GM10266 (cell line): ENCODE measurements at regions not wholly inside any gene's neighbourhood (a gene's known extent, or its start where the extent isn't known, plus 50 kb on each side); places are given as distances from the start of the nearest gene placed in this dataset.
"Not testable (repeated sequence)": the region's sequence is repeated elsewhere in the genome, so short reads cannot be mapped to it uniquely, and the experiment has no call there.

ENCODE experiments used
- DNase-seq: peaks from one replicate; pipeline ENCODE4 v3.0.0; 2012; ENCODE audit errors: extremely low spot score
- TF ChIP-seq, protein P1 (sequence below): IDR thresholded peaks from 2 replicates; pipeline ENCODE4 v1.5.1; 2012; ENCODE audit warnings: mild to moderate bottlenecking, low read depth; ENCODE audit not compliant: control insufficient read depth, insufficient read depth; ENCODE audit errors: missing control alignments

DNA sequence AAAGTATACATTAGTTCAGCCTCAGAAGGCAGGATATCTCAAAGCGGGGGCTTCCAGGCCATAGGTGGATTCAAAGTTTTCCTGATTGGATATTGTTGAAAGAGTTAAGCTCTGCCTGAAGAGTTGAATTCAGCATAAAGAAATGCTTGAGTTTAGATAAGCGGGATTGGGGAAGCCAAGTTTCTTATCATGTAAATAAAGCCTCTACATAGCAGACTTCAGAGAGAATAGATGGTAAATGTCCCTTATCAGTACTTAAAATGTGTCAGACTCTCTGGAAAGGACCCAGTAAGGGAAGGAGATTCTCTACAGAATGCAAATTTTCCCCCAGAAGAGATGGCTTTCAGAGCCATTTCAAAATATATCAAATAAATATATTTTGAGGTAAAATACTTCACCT, 423.5 kb downstream of the SHISA9 start:
- DNase-seq, result no peak
- TF ChIP-seq, protein P1, sequence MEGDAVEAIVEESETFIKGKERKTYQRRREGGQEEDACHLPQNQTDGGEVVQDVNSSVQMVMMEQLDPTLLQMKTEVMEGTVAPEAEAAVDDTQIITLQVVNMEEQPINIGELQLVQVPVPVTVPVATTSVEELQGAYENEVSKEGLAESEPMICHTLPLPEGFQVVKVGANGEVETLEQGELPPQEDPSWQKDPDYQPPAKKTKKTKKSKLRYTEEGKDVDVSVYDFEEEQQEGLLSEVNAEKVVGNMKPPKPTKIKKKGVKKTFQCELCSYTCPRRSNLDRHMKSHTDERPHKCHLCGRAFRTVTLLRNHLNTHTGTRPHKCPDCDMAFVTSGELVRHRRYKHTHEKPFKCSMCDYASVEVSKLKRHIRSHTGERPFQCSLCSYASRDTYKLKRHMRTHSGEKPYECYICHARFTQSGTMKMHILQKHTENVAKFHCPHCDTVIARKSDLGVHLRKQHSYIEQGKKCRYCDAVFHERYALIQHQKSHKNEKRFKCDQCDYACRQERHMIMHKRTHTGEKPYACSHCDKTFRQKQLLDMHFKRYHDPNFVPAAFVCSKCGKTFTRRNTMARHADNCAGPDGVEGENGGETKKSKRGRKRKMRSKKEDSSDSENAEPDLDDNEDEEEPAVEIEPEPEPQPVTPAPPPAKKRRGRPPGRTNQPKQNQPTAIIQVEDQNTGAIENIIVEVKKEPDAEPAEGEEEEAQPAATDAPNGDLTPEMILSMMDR, result no peak

GRCh38 chr16:13325396-13325795, 424.0 kb downstream of the SHISA9 start:
- TF ChIP-seq, protein P1, result no peak
- DNase-seq, result no peak

- TF ChIP-seq, protein P1, result no peak
- DNase-seq, result no peak
Observed at GRCh38 chr16:13331918-13332317, 430.5 kb downstream of the SHISA9 start.

DNA sequence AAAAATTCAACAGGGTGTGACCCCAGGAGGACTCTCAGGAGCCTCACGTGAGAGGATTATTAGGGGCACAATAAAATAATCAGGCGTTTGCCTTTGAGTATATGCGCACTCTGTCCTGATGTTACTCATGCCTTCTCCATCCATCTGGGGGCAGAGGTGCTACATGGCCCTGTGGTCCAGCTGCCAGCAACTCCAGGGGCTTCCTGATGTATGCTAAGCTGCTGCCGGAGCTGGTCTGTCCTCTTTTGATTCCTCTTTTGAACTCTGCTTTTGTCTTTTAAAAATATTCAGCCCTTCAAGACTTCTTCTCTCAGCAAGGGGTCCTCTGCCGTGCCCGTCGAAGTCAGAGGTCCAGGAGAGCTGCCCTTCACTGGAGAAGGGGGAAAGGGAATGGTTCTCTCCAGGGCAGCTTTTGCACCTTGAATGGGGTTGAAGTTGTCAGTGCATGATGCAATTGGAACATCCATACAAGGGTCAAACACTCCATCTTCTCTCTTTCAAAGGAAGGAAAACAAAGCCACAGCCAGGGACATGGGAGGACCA, 431.4 kb downstream of the SHISA9 start:
- TF ChIP-seq, protein P1, result peak; percentile 4

DNA sequence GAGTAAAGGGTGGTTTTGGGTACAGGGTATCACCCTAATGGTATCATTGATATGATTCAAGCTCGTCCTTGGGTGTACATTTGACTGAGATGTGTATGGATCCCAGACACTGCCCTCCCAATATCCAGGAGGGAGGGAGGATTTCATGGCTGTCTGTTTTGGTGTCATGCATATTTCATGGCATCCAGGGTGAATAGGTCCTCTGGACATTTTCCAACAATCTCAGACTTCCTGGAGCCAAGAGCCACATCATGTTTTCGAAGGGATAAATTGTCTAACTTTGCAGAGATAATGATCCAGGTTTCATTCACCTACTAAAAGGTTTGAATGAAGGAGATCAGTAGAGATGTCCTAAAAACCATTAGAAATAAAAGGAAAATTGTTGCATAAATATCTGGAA, 431.9 kb downstream of the SHISA9 start:
- TF ChIP-seq, protein P1, result no peak
- no peak for DNase-seq

More for the DNA sequence above, 431.4 kb downstream of the SHISA9 start:
- no peak for DNase-seq

DNA sequence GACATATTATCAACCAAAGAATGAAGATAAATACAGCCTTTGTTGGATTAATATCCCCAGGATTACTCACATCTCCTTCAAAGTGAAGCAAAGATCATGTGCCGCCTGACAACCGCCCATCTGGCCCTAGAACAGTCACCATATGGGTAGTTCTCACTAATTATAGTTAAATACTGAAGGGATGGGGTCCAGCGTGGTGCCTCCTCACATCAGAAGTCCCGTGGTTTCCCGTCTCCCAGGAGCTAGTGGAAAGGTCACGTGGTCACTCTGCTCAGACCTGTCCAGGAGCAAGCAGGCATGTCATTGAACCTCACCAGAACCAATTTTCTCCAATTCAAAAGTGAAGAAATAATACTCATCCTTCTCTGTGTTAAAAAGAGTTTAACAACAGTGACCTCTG, 434.5 kb downstream of the SHISA9 start:
- no peak for DNase-seq
- TF ChIP-seq, protein P1, result no peak

DNA sequence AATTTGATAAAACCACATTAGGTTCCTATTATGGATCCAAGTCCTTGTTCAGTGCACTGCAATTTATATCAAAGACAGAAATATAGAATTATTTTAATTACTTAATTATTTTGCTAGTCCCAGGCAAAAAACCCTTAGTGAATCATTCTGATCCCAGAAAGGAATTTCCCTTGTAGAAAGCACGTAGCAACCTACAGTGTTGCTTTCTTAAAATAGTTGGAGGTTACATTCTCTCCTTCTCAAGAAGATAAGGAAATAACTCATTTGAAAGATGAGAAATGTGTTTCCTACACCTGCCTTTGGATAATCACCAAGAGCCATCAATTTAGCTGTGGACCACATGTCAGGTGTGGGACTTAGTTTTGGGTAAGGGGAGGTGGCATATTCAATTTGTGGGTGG, 434.9 kb downstream of the SHISA9 start:
- DNase-seq, result no peak
- TF ChIP-seq, protein P1, result no peak

DNA sequence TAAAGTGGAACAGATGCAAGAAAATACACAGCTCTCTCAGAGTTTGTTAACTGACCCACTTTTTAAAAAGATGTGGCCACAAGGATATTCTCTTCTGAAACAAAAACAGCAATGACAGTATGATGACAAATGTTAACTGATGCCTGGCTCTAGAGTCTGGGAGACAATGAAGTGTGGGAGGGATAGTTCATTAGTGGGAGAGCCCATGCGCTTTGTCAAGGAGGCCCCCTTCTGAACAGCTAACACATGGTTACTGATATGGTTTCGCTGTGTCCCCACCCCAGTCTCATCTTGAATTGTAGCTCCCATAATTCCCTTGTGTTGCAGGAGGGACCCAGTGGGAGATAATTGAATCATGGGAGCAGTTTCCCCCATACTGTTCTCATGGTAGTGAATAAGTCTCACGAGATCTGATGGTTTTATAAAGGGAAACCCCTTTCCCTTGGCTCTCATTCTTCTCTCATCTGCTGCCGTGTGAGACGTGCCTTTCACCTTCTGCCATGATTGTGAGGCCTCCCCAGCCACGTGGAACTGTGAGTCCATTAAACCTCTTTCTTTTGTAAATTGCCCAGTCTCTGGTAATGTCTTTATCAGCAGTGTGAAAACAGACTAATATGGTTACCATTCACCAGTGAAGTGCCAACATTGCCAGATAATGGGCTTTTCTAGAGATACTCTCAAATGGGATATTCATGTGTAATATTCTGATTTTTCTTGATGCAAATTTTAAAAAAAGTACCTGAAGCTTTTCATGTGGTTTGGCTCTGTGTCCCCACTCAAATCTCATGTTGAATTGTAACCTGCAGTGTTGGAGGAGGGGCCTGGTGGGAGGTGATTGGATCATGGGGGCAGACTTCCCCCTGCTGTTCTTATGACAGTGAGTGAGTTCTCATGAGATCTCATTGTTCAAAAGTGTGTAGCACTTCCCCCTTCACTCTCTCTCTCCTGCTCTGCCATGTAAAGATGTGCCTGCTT, 435.8 kb downstream of the SHISA9 start:
- not testable (repeated sequence) for DNase-seq
